ENCODE measurements at regions not wholly inside any gene's neighbourhood (a gene's known extent, or its start where the extent isn't known, plus 50 kb on each side); places are given as distances from the start of the nearest gene placed in this dataset.
A peak's percentile ranks its signal among the peaks of the same experiment; 100 is the strongest.

- Histone ChIP-seq H3K36me3 (ENCODE audit: insufficient read depth, low read length) (no peaks in the 10 kb centered on the region), H3K27ac (no peak overlapping the region), H3K9ac (ENCODE audit: insufficient read length) (no peak overlapping the region), H3K9me3 (ENCODE audit: low read depth, low read length) (no peaks in the 10 kb centered on the region), H3K4me3 (no peak overlapping the region)
- no peak for TF ChIP-seq FOXP2 (optimal IDR thresholded peaks at IDR 0.05; ENCODE audit: control extremely low read depth, extremely low read length, insufficient read depth)
- no peak for TF ChIP-seq POLR2AphosphoS5 (IDR thresholded peaks at IDR 0.05; ENCODE audit: borderline replicate concordance, low read depth, low read length)
- TF ChIP-seq EZH2 (IDR thresholded peaks at IDR 0.05): no peak
- no peak for DNase-seq (ENCODE audit: low read depth, low spot score)
These were observed 269.1 kb downstream of the RAP2B start for GRCh38 chr3:153431076-153431475.

GRCh38 chr3:153437666-153438065 is 275.6 kb downstream of the RAP2B start:
- DNase-seq (ENCODE audit: low read depth, low spot score): peak; percentile 70
- peak overlapping the region; percentile 17 for H3K4me3 ChIP-seq
- no peak overlapping the region for H3K9ac ChIP-seq (ENCODE audit: insufficient read length)
- TF ChIP-seq FOXP2 (optimal IDR thresholded peaks at IDR 0.05; ENCODE audit: control extremely low read depth, extremely low read length, insufficient read depth): no peak
- peak; percentile 46; the same call in 1 of the 2 replicates for TF ChIP-seq POLR2AphosphoS5 (IDR thresholded peaks at IDR 0.05; ENCODE audit: borderline replicate concordance, low read depth, low read length)
- H3K27ac ChIP-seq: peak overlapping the region; percentile 23
- no peaks in the 10 kb centered on the region for H3K36me3 ChIP-seq (ENCODE audit: insufficient read depth, low read length)
- no peaks in the 10 kb centered on the region for H3K9me3 ChIP-seq (ENCODE audit: low read depth, low read length)

- H3K36me3 ChIP-seq (ENCODE audit: insufficient read depth, low read length): no peaks in the 10 kb centered on the region
- TF ChIP-seq POLR2AphosphoS5 (IDR thresholded peaks at IDR 0.05; ENCODE audit: borderline replicate concordance, low read depth, low read length): no peak
- no peak for TF ChIP-seq EZH2 (IDR thresholded peaks at IDR 0.05)
- TF ChIP-seq FOXP2 (optimal IDR thresholded peaks at IDR 0.05; ENCODE audit: control extremely low read depth, extremely low read length, insufficient read depth): no peak
- H3K4me3 ChIP-seq: peak overlapping the region; percentile 17; the same call in 1 of the 2 replicates
- 0 out of 2 replicates have a peak overlapping the region, but pooled peaks have one; percentile 23 for H3K27ac ChIP-seq
- no peak for DNase-seq (ENCODE audit: low read depth, low spot score)
- H3K9ac ChIP-seq (ENCODE audit: insufficient read length): no peak overlapping the region
- H3K9me3 ChIP-seq (ENCODE audit: low read depth, low read length): no peaks in the 10 kb centered on the region
These were observed 276.2 kb downstream of the RAP2B start for GRCh38 chr3:153438271-153438670.

GRCh38 chr3:153439780-153440179 is 277.8 kb downstream of the RAP2B start:
- no peak overlapping the region for H3K9ac ChIP-seq (ENCODE audit: insufficient read length)
- H3K9me3 ChIP-seq (ENCODE audit: low read depth, low read length): no peaks in the 10 kb centered on the region
- no peak for DNase-seq (ENCODE audit: low read depth, low spot score)
- no peaks in the 10 kb centered on the region for H3K36me3 ChIP-seq (ENCODE audit: insufficient read depth, low read length)
- no peak overlapping the region for H3K4me3 ChIP-seq
- no peak overlapping the region for H3K27ac ChIP-seq
- no peak for TF ChIP-seq FOXP2 (optimal IDR thresholded peaks at IDR 0.05; ENCODE audit: control extremely low read depth, extremely low read length, insufficient read depth)
- no peak for TF ChIP-seq EZH2 (IDR thresholded peaks at IDR 0.05)
- no peak for TF ChIP-seq POLR2AphosphoS5 (IDR thresholded peaks at IDR 0.05; ENCODE audit: borderline replicate concordance, low read depth, low read length)

- Histone ChIP-seq H3K36me3 (ENCODE audit: insufficient read depth, low read length) (no peaks in the 10 kb centered on the region), H3K4me3 (no peak overlapping the region), H3K27ac (no peak overlapping the region), H3K9me3 (ENCODE audit: low read depth, low read length) (no peaks in the 10 kb centered on the region), H3K9ac (ENCODE audit: insufficient read length) (no peak overlapping the region)
- DNase-seq (ENCODE audit: low read depth, low spot score): no peak
- no peak for TF ChIP-seq EZH2 (IDR thresholded peaks at IDR 0.05)
- no peak for TF ChIP-seq FOXP2 (optimal IDR thresholded peaks at IDR 0.05; ENCODE audit: control extremely low read depth, extremely low read length, insufficient read depth)
- no peak for TF ChIP-seq POLR2AphosphoS5 (IDR thresholded peaks at IDR 0.05; ENCODE audit: borderline replicate concordance, low read depth, low read length)
These were observed 278.3 kb downstream of the RAP2B start for GRCh38 chr3:153440311-153440710.

- no peak overlapping the region for H3K9ac ChIP-seq (ENCODE audit: insufficient read length)
- no peak overlapping the region for H3K4me3 ChIP-seq
- H3K9me3 ChIP-seq (ENCODE audit: low read depth, low read length): no peaks in the 10 kb centered on the region
- no peak for DNase-seq (ENCODE audit: low read depth, low spot score)
- H3K36me3 ChIP-seq (ENCODE audit: insufficient read depth, low read length): no peaks in the 10 kb centered on the region
- TF ChIP-seq POLR2AphosphoS5 (IDR thresholded peaks at IDR 0.05; ENCODE audit: borderline replicate concordance, low read depth, low read length) (no peak), FOXP2 (optimal IDR thresholded peaks at IDR 0.05; ENCODE audit: control extremely low read depth, extremely low read length, insufficient read depth) (no peak), EZH2 (IDR thresholded peaks at IDR 0.05) (no peak)
- H3K27ac ChIP-seq: no peak overlapping the region
These were observed 280.4 kb downstream of the RAP2B start for GRCh38 chr3:153442386-153442785.

- Histone ChIP-seq H3K9me3 (ENCODE audit: low read depth, low read length) (no peaks in the 10 kb centered on the region), H3K9ac (ENCODE audit: insufficient read length) (no peak overlapping the region), H3K4me3 (no peak overlapping the region), H3K36me3 (ENCODE audit: insufficient read depth, low read length) (no peaks in the 10 kb centered on the region), H3K27ac (no peak overlapping the region)
- no peak for DNase-seq (ENCODE audit: low read depth, low spot score)
- no peak for TF ChIP-seq EZH2 (IDR thresholded peaks at IDR 0.05)
- TF ChIP-seq POLR2AphosphoS5 (IDR thresholded peaks at IDR 0.05; ENCODE audit: borderline replicate concordance, low read depth, low read length): no peak
- TF ChIP-seq FOXP2 (optimal IDR thresholded peaks at IDR 0.05; ENCODE audit: control extremely low read depth, extremely low read length, insufficient read depth): no peak
These were observed 280.9 kb downstream of the RAP2B start for GRCh38 chr3:153442799-153443487.

GRCh38 chr3:153443961-153444360 is 281.9 kb downstream of the RAP2B start:
- TF ChIP-seq FOXP2 (optimal IDR thresholded peaks at IDR 0.05; ENCODE audit: control extremely low read depth, extremely low read length, insufficient read depth) (no peak), POLR2AphosphoS5 (IDR thresholded peaks at IDR 0.05; ENCODE audit: borderline replicate concordance, low read depth, low read length) (no peak), EZH2 (IDR thresholded peaks at IDR 0.05) (no peak)
- DNase-seq (ENCODE audit: low read depth, low spot score): no peak
- Histone ChIP-seq H3K36me3 (ENCODE audit: insufficient read depth, low read length) (no peaks in the 10 kb centered on the region), H3K9me3 (ENCODE audit: low read depth, low read length) (no peaks in the 10 kb centered on the region), H3K9ac (ENCODE audit: insufficient read length) (no peak overlapping the region), H3K27ac (no peak overlapping the region), H3K4me3 (no peak overlapping the region)

- DNase-seq (ENCODE audit: low read depth, low spot score): no peak
These were observed 283.8 kb downstream of the RAP2B start for GRCh38 chr3:153445817-153446216.

More at GRCh38 chr3:153445817-153446216, 283.8 kb downstream of the RAP2B start:
- H3K9ac ChIP-seq (ENCODE audit: insufficient read length): no peak overlapping the region
- H3K27ac ChIP-seq: no peak overlapping the region
- H3K4me3 ChIP-seq: no peak overlapping the region
- H3K36me3 ChIP-seq (ENCODE audit: insufficient read depth, low read length): no peaks in the 10 kb centered on the region
- TF ChIP-seq FOXP2 (optimal IDR thresholded peaks at IDR 0.05; ENCODE audit: control extremely low read depth, extremely low read length, insufficient read depth) (no peak), EZH2 (IDR thresholded peaks at IDR 0.05) (no peak), POLR2AphosphoS5 (IDR thresholded peaks at IDR 0.05; ENCODE audit: borderline replicate concordance, low read depth, low read length) (no peak)
- H3K9me3 ChIP-seq (ENCODE audit: low read depth, low read length): no peaks in the 10 kb centered on the region

Data from SK-N-MC (cell line).